ENCODE measurements at regions not wholly inside any gene's neighbourhood (a gene's known extent, or its start where the extent isn't known, plus 50 kb on each side); places are given as distances from the start of the nearest gene placed in this dataset.
A peak's percentile ranks its signal among the peaks of the same experiment; 100 is the strongest.

- TF ChIP-seq, protein P1, sequence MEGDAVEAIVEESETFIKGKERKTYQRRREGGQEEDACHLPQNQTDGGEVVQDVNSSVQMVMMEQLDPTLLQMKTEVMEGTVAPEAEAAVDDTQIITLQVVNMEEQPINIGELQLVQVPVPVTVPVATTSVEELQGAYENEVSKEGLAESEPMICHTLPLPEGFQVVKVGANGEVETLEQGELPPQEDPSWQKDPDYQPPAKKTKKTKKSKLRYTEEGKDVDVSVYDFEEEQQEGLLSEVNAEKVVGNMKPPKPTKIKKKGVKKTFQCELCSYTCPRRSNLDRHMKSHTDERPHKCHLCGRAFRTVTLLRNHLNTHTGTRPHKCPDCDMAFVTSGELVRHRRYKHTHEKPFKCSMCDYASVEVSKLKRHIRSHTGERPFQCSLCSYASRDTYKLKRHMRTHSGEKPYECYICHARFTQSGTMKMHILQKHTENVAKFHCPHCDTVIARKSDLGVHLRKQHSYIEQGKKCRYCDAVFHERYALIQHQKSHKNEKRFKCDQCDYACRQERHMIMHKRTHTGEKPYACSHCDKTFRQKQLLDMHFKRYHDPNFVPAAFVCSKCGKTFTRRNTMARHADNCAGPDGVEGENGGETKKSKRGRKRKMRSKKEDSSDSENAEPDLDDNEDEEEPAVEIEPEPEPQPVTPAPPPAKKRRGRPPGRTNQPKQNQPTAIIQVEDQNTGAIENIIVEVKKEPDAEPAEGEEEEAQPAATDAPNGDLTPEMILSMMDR (IDR thresholded peaks at IDR 0.05; ENCODE audit: insufficient read depth, low read depth, low read length, missing control alignments) = no peak
Measured at GRCh38 chr4:156576946-156577345, 394.7 kb downstream of the PDGFC start.

DNA sequence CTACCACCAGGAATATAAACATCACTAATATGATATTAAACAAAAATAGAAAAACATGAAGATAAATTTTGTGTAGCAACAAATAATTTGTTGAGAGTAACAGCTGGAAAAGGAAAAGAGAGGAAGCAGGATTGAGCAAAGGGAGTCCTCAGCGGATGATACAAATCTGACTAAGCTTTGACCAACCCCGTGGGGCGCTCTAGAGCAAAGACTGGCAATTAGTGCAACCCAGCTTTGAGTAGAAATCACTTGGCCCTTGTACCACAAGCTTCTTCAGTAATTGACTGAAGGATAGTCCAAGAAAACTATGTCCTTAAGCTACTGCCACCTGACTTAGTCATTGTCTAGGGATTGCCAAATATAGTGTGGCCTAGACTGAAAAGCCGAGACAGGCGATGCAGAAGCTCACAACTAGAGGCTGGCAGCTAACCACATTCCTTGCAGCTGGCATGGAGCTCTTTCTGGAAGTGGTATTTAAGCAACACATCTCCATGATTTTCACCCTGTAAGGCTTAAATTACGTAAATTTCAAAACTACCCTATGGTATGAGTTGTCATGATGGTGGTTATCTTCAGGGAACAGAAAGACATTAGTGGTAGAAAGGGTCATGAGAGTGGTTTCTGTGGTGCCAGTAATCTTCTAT is 396.0 kb downstream of the PDGFC start:
- TF ChIP-seq, protein P1 (IDR thresholded peaks at IDR 0.05; ENCODE audit: insufficient read depth, low read depth, low read length, missing control alignments) = peak; percentile 46
- no peak overlapping the region for H3K4me3 ChIP-seq (ENCODE audit: low read length)
- DNase-seq (ENCODE audit: low read depth) = peak; percentile 61

More at GRCh38 chr4:156576946-156577345, 394.7 kb downstream of the PDGFC start:
- H3K4me3 ChIP-seq (ENCODE audit: low read length) = no peak overlapping the region
- no peak for DNase-seq (ENCODE audit: low read depth)

DNA sequence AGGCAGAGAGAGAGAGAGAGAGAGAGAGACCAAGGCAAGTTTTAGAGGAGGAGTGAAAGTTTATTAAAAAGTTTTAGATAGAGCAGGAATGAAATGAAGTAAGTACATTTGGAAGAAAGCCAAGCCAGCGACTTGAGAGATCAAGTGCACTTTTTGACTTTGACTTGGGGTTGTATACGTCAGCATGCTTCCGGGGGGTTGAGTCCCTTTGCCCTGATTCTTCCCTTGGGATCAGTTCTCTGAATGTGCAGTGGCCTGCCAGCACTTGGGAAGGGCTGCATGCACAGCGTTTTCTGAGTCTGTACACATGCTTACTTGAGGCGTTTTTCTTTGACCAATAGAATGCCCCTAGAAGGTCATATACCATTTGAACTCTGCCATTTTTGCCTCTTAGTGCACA is 400.5 kb downstream of the PDGFC start:
- TF ChIP-seq, protein P1 (IDR thresholded peaks at IDR 0.05; ENCODE audit: insufficient read depth, low read depth, low read length, missing control alignments) = no peak
- DNase-seq (ENCODE audit: low read depth) = no peak
- no peak overlapping the region for H3K4me3 ChIP-seq (ENCODE audit: low read length)

DNA sequence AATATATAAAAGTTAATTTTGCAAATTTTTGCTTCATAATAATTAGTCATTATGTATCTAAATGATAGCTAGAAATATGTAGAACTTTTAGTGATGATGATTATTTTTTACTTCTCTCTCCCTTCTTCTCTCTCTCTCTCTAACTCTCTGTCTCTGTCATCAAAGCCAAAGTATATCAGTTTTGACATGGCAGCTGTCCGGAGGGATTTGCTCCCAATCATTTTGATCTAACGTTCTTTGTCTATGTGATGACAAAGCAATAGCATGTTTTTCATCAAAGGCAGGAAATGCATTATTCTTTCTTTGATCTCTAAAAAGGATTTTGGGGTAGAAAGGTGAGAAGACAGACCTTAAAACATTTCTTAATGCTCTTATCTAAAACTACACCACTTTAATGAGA is 402.1 kb downstream of the PDGFC start:
- no peak for DNase-seq (ENCODE audit: low read depth)
- TF ChIP-seq, protein P1 (IDR thresholded peaks at IDR 0.05; ENCODE audit: insufficient read depth, low read depth, low read length, missing control alignments) = no peak
- H3K4me3 ChIP-seq (ENCODE audit: low read length) = no peak overlapping the region

DNA sequence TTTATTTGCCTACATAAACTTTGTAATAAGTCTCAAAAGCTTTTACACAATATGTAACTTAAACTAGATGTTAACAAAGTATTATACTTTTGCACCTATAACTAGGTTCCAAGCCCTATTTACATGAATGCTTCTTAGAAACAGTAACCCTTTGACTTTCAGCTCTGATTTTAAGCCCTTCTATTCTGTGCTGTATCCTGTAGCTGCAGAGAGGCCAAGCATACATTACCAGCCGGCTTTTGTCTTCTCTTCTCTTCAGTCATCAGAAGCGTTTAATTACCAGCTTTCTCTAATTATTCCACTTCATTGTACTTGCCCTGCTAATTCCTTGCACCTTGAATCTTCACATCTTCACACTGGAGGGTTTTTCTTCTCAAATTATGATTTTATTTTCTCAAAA is 403.1 kb downstream of the PDGFC start:
- TF ChIP-seq, protein P1 (IDR thresholded peaks at IDR 0.05; ENCODE audit: insufficient read depth, low read depth, low read length, missing control alignments) = no peak
- no peak overlapping the region for H3K4me3 ChIP-seq (ENCODE audit: low read length)
- no peak for DNase-seq (ENCODE audit: low read depth)

DNA sequence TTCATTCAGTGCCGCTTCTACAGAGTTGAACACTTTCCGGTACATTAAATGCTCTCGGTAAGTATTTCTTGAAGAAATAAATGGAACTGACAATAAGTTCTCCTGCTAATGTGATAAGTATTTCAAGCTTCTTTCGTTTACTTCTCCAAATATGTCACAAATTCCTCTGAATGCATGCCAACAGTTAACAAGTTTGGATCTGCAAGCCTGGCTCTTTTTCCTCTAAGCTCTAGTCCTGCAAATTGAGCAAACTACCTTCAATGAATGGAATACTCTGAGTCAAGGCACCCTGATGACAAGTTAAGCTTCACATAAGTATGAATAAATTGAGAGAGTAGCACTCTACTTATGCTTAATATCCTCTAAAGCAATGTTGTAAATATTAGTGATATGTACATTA is 403.6 kb downstream of the PDGFC start:
- TF ChIP-seq, protein P1 (IDR thresholded peaks at IDR 0.05; ENCODE audit: insufficient read depth, low read depth, low read length, missing control alignments) = no peak
- H3K4me3 ChIP-seq (ENCODE audit: low read length) = no peak overlapping the region
- DNase-seq (ENCODE audit: low read depth) = peak; percentile 95

GRCh38 chr4:156560701-156561100 is 410.9 kb downstream of the PDGFC start:
- H3K4me3 ChIP-seq (ENCODE audit: low read length) = no peak overlapping the region
- peak; percentile 71 for DNase-seq (ENCODE audit: low read depth)
- TF ChIP-seq, protein P1 (IDR thresholded peaks at IDR 0.05; ENCODE audit: insufficient read depth, low read depth, low read length, missing control alignments) = no peak

All from epithelial cell of esophagus (primary cell).